Breast epithelium (tissue), 3 donors: ENCODE measurements at regions not wholly inside any gene's neighbourhood (a gene's known extent, or its start where the extent isn't known, plus 50 kb on each side); places are given as distances from the start of the nearest gene placed in this dataset.

Source experiments
- POLR2AphosphoS5 ChIP-seq, 3 donors: sonication (generic); formaldehyde crosslinking; IDR thresholded peaks; one replicate each; pipeline ENCODE4 v1.6.1; 2017; ENCODE audit warnings: antibody characterized with exemption in 3 of 3
- TF ChIP-seq, protein P1 (sequence below), 3 donors: fragments of 450-650 bp; IDR thresholded peaks; one replicate each; pipeline ENCODE4 v1.5.1; 2016 to 2017; ENCODE audit warnings: antibody characterized with exemption in 3 of 3, mild to moderate bottlenecking in 3 of 3, moderate library complexity in 3 of 3

DNA sequence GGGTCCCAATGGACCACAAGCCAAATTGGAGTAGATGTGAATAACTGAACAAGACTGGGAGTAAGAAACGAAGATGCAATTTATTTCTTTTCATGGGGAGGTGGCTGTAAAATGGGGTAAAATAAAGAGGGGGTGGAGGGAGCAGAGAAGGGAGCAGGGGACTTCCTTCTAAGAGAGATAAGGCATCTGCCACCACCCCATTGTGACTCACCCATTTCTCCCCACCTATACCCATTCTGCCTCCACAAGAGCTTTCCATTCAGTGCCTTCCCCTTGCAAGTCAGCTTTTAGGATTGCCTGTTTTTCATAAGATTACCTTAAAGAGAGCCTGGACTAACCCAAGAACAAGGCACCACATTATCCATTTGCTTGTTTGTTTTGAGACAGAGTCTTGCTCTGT is 87.1 kb upstream of the PAX2 start:
- TF ChIP-seq, protein P1, sequence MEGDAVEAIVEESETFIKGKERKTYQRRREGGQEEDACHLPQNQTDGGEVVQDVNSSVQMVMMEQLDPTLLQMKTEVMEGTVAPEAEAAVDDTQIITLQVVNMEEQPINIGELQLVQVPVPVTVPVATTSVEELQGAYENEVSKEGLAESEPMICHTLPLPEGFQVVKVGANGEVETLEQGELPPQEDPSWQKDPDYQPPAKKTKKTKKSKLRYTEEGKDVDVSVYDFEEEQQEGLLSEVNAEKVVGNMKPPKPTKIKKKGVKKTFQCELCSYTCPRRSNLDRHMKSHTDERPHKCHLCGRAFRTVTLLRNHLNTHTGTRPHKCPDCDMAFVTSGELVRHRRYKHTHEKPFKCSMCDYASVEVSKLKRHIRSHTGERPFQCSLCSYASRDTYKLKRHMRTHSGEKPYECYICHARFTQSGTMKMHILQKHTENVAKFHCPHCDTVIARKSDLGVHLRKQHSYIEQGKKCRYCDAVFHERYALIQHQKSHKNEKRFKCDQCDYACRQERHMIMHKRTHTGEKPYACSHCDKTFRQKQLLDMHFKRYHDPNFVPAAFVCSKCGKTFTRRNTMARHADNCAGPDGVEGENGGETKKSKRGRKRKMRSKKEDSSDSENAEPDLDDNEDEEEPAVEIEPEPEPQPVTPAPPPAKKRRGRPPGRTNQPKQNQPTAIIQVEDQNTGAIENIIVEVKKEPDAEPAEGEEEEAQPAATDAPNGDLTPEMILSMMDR (IDR thresholded peaks at IDR 0.05) = no peak
- TF ChIP-seq POLR2AphosphoS5 (IDR thresholded peaks at IDR 0.05) = no peak
